Fibroblast of lung (primary cell): ENCODE measurements at regions not wholly inside any gene's neighbourhood (a gene's known extent, or its start where the extent isn't known, plus 50 kb on each side); places are given as distances from the start of the nearest gene placed in this dataset.

ENCODE experiments used
- DNase-seq, 2 donors: peaks; one replicate each; pipeline versions ENCODE4 v3.0.0 to v3.0.0-alpha.2; 2010; ENCODE audit warnings: low read depth in 2 of 2
- H2AFZ ChIP-seq: 2 replicates; pipeline ENCODE4 v1.5.1; 2012; ENCODE audit warnings: low read length, control low read depth, inconsistent platforms
- H3K27ac ChIP-seq: 2 replicates; pipeline ENCODE4 v1.5.1; 2011; ENCODE audit warnings: low read length, control low read depth; ENCODE audit not compliant: insufficient read depth
- H3K27me3 ChIP-seq: 2 replicates; pipeline ENCODE4 v1.5.1; 2011; ENCODE audit warnings: mild to moderate bottlenecking, low read length; ENCODE audit not compliant: control insufficient read depth, insufficient read depth
- H3K36me3 ChIP-seq: 2 replicates; pipeline ENCODE4 v1.5.1; 2011; ENCODE audit warnings: low read length; ENCODE audit not compliant: control insufficient read depth, insufficient read depth
- H3K4me1 ChIP-seq: 2 replicates; pipeline ENCODE4 v1.5.1; 2011; ENCODE audit warnings: low read length; ENCODE audit not compliant: control insufficient read depth, insufficient read depth; ENCODE audit errors: extremely low read depth
- H3K4me2 ChIP-seq: 2 replicates; pipeline ENCODE4 v1.5.1; 2011; ENCODE audit warnings: low read length, control low read depth; ENCODE audit not compliant: insufficient read depth; ENCODE audit errors: extremely low read depth
- H3K4me3 ChIP-seq, 4 experiments: fragments of 200-600 bp in 1 of 4; sonication (generic) in 1 of 4; replicated peaks in 1 of 4; 2 replicates each; pipeline ENCODE4 v1.5.1; 2011 to 2016; ENCODE audit warnings: low read length in 4 of 4, low read depth in 3 of 4, mild to moderate bottlenecking in 3 of 4, control low read depth in 2 of 4, inconsistent platforms in 1 of 4, mixed read lengths in 1 of 4; ENCODE audit not compliant: insufficient read depth in 1 of 4; ENCODE audit errors: control extremely low read depth in 1 of 4
- H3K79me2 ChIP-seq: 2 replicates; pipeline ENCODE4 v1.5.1; 2012; ENCODE audit warnings: mild to moderate bottlenecking, low read length, inconsistent platforms; ENCODE audit not compliant: control insufficient read depth, insufficient read depth
- H3K9ac ChIP-seq: 2 replicates; pipeline ENCODE4 v1.5.1; 2011; ENCODE audit warnings: mild to moderate bottlenecking, low read length, control low read depth; ENCODE audit not compliant: insufficient read depth
- H3K9me3 ChIP-seq: 2 replicates; pipeline ENCODE4 v1.5.1; 2012; ENCODE audit warnings: low read depth, low read length; ENCODE audit not compliant: control insufficient read depth, insufficient read depth
- H4K20me1 ChIP-seq: 2 replicates; pipeline ENCODE4 v1.5.1; 2011; ENCODE audit warnings: low read length; ENCODE audit not compliant: control insufficient read depth, insufficient read depth; ENCODE audit errors: extremely low read depth
- CTCF ChIP-seq, 2 donors: IDR thresholded peaks in 1 of 2; conservative IDR thresholded peaks in 1 of 2; 1 replicate in 1 of 2; 2 replicates in 1 of 2; pipeline ENCODE4 v1.5.1; 2011 to 2012; ENCODE audit warnings: low read length in 2 of 2, control low read depth in 1 of 2, inconsistent platforms in 1 of 2, low read depth in 1 of 2, mild to moderate bottlenecking in 1 of 2
- EZH2 ChIP-seq: IDR thresholded peaks from 2 replicates; pipeline ENCODE4 v1.5.1; 2012; ENCODE audit warnings: low read length, control low read depth, mild to moderate bottlenecking; ENCODE audit errors: missing control alignments

GRCh38 chr6:71368284-71368683 is 79.7 kb downstream of the OGFRL1 start:
- Histone ChIP-seq H3K4me1 (no peaks in the 10 kb centered on the region), H2AFZ (no peak overlapping the region), H3K36me3 (no peaks in the 10 kb centered on the region), H3K27me3 (no peaks in the 10 kb centered on the region), H3K27ac (no peak overlapping the region), H3K4me2 (no peak overlapping the region), H3K9me3 (no peaks in the 10 kb centered on the region), H3K9ac (no peak overlapping the region), H3K4me3 (no peak overlapping the region), H3K79me2 (no peaks in the 10 kb centered on the region), H4K20me1 (no peaks in the 10 kb centered on the region)
- TF ChIP-seq EZH2 (no peak), CTCF (conservative IDR thresholded peaks at IDR 0.05 in 1 of 2, IDR thresholded peaks at IDR 0.05 in 1 of 2; ENCODE audit: low read depth in 1 of 2, low read length in 2 of 2) (no peak)
- DNase-seq: no peak

GRCh38 chr6:71371559-71371958 is 82.9 kb downstream of the OGFRL1 start:
- Histone ChIP-seq H3K27ac (no peak overlapping the region), H4K20me1 (no peaks in the 10 kb centered on the region), H2AFZ (no peak overlapping the region), H3K36me3 (no peaks in the 10 kb centered on the region), H3K9me3 (no peaks in the 10 kb centered on the region), H3K27me3 (no peaks in the 10 kb centered on the region), H3K4me2 (no peak overlapping the region), H3K9ac (no peak overlapping the region), H3K4me1 (no peaks in the 10 kb centered on the region), H3K4me3 (no peak overlapping the region), H3K79me2 (no peaks in the 10 kb centered on the region)
- DNase-seq: no peak
- TF ChIP-seq EZH2 (no peak), CTCF (conservative IDR thresholded peaks at IDR 0.05 in 1 of 2, IDR thresholded peaks at IDR 0.05 in 1 of 2; ENCODE audit: low read depth in 1 of 2, low read length in 2 of 2) (no peak)

GRCh38 chr6:71373943-71374342 is 85.3 kb downstream of the OGFRL1 start:
- no peak overlapping the region for H3K4me2 ChIP-seq
- H3K27ac ChIP-seq: no peak overlapping the region
- no peaks in the 10 kb centered on the region for H3K79me2 ChIP-seq
- no peaks in the 10 kb centered on the region for H4K20me1 ChIP-seq
- H3K4me3 ChIP-seq: no peak overlapping the region
- H3K27me3 ChIP-seq: no peaks in the 10 kb centered on the region
- no peak overlapping the region for H2AFZ ChIP-seq
- no peaks in the 10 kb centered on the region for H3K4me1 ChIP-seq
- H3K9ac ChIP-seq: no peak overlapping the region
- no peaks in the 10 kb centered on the region for H3K9me3 ChIP-seq
- no peaks in the 10 kb centered on the region for H3K36me3 ChIP-seq
- TF ChIP-seq EZH2 (no peak), CTCF (conservative IDR thresholded peaks at IDR 0.05 in 1 of 2, IDR thresholded peaks at IDR 0.05 in 1 of 2; ENCODE audit: low read depth in 1 of 2, low read length in 2 of 2) (no peak)
- DNase-seq: no peak
